ENCODE measurements at regions not wholly inside any gene's neighbourhood (a gene's known extent, or its start where the extent isn't known, plus 50 kb on each side); places are given as distances from the start of the nearest gene placed in this dataset.

DNA sequence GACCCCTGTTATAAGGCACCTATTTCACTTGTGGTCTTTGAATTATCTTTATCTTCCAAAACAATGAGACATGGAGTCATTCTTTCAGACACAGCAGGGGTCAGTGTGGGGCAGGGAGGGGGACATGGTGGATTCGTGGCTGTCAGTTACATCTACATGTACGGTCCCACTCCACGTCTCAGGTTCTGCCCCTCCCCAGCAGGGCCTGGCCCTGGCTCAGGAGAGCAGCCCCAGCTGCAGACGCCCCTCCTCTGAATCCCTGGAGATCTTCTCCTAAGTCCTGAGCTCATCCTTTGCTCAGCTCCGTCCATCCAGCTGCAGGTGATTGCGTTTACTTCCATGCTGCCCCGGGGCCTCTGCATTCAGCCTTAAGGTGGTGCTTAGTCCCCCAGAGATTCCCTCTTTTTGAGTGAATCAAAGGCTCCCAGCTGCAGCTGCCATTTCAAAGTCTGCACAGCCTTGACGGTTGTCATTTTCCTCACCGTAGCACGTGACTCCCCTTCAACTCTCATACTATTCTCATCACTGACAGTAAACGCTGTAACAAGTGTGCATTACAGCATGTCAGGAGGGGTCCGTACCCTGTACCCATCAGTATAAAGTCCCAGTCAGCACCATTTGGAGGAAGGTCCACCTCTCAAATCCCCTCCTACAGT lies 113.4 kb upstream of the TCERG1L start:
- Histone ChIP-seq H3K9me3 (replicated peaks; ENCODE audit: control insufficient read depth, insufficient read depth, low read length) (peaks cover 14% of the 10 kb centered on the region), H3K4me1 (ENCODE audit: control insufficient read depth, extremely low read depth, insufficient read depth, low read length) (no peaks in the 10 kb centered on the region), H3K27ac (ENCODE audit: insufficient read depth, low read depth, low read length) (no peak overlapping the region), H3K9ac (replicated peaks; ENCODE audit: extremely low read depth, insufficient read depth, low read length) (no peak overlapping the region), H3K79me2 (ENCODE audit: control insufficient read depth, insufficient read depth, low read length) (no peaks in the 10 kb centered on the region), H4K20me1 (replicated peaks; ENCODE audit: control insufficient read depth, extremely low read depth, insufficient read depth, low read length) (no peaks in the 10 kb centered on the region), H3K9me1 (replicated peaks; ENCODE audit: control insufficient read depth, extremely low read depth, insufficient read depth, low read length) (no peaks in the 10 kb centered on the region), H3K36me3 (ENCODE audit: control insufficient read depth in 2 of 2, extremely low read depth in 1 of 2, insufficient read depth in 2 of 2, low read length in 2 of 2) (no peaks in the 10 kb centered on the region), H3K4me2 (ENCODE audit: insufficient read depth, low read length) (no peak overlapping the region), H3K27me3 (ENCODE audit: control insufficient read depth in 2 of 2, insufficient read depth in 2 of 2, low read length in 2 of 2) (no peaks in the 10 kb centered on the region), H3K4me3 (replicated peaks in 1 of 3; ENCODE audit: insufficient read depth in 1 of 3, low read depth in 1 of 3, low read length in 3 of 3) (no peak overlapping the region), H2AFZ (ENCODE audit: low read depth, low read length) (no peak overlapping the region)
- no TSS peak for BruUV-seq (replicated peaks)
- FAIRE-seq (no peak), DNase-seq (ENCODE audit: low read depth, low spot score) (no peak)
- intact Hi-C loops (cut with micrococcal nuclease) (no loop called here), dilution Hi-C loops (cut with MboI; ENCODE audit: extremely low pct_ligation_motif_present, low sequenced_read_pairs) (no loop called here)
- ChIA-PET POLR2A (no interaction called here), CTCF (no interaction called here)
- no peak for TF ChIP-seq JUN (IDR thresholded peaks at IDR 0.05; ENCODE audit: borderline replicate concordance, insufficient read depth, insufficient read length, low read depth)
- TF ChIP-seq, protein P1, sequence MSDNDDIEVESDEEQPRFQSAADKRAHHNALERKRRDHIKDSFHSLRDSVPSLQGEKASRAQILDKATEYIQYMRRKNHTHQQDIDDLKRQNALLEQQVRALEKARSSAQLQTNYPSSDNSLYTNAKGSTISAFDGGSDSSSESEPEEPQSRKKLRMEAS (IDR thresholded peaks at IDR 0.05; ENCODE audit: insufficient read depth, insufficient read length): no peak
- TF ChIP-seq EZH2 (IDR thresholded peaks at IDR 0.05; ENCODE audit: borderline replicate concordance, low read depth, low read length, severe bottlenecking): no peak
- TF ChIP-seq FOS (IDR thresholded peaks at IDR 0.05; ENCODE audit: borderline replicate concordance, insufficient read depth, low read length): no peak
- TF ChIP-seq GATA2 (IDR thresholded peaks at IDR 0.05; ENCODE audit: insufficient read depth, insufficient read length, low read depth, low read length): no peak
- TF ChIP-seq, protein P2, sequence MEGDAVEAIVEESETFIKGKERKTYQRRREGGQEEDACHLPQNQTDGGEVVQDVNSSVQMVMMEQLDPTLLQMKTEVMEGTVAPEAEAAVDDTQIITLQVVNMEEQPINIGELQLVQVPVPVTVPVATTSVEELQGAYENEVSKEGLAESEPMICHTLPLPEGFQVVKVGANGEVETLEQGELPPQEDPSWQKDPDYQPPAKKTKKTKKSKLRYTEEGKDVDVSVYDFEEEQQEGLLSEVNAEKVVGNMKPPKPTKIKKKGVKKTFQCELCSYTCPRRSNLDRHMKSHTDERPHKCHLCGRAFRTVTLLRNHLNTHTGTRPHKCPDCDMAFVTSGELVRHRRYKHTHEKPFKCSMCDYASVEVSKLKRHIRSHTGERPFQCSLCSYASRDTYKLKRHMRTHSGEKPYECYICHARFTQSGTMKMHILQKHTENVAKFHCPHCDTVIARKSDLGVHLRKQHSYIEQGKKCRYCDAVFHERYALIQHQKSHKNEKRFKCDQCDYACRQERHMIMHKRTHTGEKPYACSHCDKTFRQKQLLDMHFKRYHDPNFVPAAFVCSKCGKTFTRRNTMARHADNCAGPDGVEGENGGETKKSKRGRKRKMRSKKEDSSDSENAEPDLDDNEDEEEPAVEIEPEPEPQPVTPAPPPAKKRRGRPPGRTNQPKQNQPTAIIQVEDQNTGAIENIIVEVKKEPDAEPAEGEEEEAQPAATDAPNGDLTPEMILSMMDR (IDR thresholded peaks at IDR 0.05; ENCODE audit: extremely low read depth in 1 of 2, insufficient read depth in 1 of 2, low read depth in 1 of 2, low read length in 2 of 2): no peak
- TF ChIP-seq MYC (IDR thresholded peaks at IDR 0.05; ENCODE audit: low read depth, low read length): no peak
- TF ChIP-seq POLR2A (IDR thresholded peaks at IDR 0.05; ENCODE audit: low read depth, low read length): no peak
- no peak for TF ChIP-seq POLR2AphosphoS5 (IDR thresholded peaks at IDR 0.05; ENCODE audit: insufficient read depth, low read depth, low read length)
